GM19372 (cell line): ENCODE measurements at regions not wholly inside any gene's neighbourhood (a gene's known extent, or its start where the extent isn't known, plus 50 kb on each side); places are given as distances from the start of the nearest gene placed in this dataset.
"Not testable (repeated sequence)": the region's sequence is repeated elsewhere in the genome, so short reads cannot be mapped to it uniquely, and the experiment has no call there.

Experiments used
- ATAC-seq: cut with Tn5 transposase; IDR thresholded peaks from one replicate; pipeline ENCODE4 v1.9.1; 2021; ENCODE audit warnings: mild to moderate bottlenecking, low read depth, moderate library complexity; ENCODE audit not compliant: unreplicated experiment

DNA sequence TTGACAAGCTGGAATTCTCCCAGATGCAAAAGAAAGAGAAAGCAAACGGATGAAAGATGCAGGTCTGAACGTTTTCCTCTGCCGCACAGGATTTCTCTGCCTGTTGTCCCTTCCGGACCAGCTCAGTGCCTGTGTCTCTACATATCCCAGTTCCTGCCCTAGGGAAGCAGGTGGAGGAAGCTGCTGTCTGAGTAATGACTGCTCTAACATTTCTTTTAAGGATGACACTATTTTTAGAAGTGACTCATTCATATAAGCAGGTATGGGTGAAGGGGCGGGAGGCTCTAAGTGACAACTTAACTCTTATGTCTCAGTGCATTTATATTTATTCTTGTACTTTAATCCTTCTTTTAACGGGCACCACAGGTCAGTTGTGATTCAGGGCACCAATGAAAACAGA is 128.8 kb downstream of the SLC24A2 start:
- ATAC-seq: no peak

DNA sequence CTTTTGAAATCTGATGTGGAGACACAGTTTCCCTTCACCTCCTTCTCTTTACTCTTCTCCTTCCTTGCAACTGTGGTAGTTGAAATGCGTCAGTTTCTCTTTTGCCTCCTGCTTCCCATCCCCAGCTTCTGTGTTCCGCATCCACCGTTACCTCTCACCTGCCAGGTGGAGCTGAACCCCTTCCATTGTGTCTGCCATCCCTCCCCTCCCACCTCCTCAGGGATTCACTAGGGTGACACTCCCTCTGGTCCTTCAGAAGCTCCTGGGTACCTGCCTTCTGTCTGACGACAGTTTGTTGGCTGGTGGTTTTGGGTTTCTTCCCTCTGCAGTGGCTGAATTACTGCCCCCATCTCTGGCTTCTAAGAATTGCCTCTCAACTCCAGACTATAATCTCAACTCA is 132.1 kb downstream of the SLC24A2 start:
- no peak for ATAC-seq

DNA sequence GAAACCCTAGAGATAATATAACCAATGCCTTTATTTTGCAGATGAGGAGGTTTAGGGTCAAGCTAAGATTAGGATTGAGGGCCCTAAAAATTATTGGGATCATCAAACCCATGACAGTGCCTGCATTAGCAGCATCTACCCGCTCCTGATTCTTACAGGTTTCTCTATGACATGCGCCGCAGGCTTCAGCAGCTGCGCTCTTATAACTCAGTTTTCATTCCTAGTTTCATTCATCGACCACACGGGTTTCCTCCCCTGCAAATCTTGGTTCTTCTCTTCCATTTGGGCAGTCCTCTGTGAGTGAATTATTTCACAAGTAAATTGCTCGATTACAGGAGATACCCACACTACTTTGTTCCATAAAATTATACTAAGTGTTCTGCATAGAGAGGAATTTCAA is 137.2 kb downstream of the SLC24A2 start:
- no peak for ATAC-seq

DNA sequence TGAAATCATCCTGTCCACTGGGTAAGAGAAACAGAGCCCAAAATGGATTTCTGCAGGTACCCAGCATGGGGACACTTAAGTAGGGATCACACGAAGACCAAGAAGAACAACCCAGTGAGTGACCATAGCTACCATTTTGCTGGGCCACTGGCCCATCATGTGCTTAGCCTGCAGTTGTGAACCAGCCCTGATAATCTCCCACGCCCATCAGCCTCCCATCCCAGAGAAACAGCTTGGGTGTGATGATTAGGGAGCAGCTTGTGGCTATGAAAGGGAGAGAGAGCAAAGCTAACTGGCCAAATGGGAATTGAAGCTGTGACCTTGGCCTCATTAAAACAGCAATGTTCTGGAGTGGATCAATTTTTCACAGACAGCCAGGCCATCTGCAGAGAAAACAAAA is 138.5 kb downstream of the SLC24A2 start:
- no peak for ATAC-seq

DNA sequence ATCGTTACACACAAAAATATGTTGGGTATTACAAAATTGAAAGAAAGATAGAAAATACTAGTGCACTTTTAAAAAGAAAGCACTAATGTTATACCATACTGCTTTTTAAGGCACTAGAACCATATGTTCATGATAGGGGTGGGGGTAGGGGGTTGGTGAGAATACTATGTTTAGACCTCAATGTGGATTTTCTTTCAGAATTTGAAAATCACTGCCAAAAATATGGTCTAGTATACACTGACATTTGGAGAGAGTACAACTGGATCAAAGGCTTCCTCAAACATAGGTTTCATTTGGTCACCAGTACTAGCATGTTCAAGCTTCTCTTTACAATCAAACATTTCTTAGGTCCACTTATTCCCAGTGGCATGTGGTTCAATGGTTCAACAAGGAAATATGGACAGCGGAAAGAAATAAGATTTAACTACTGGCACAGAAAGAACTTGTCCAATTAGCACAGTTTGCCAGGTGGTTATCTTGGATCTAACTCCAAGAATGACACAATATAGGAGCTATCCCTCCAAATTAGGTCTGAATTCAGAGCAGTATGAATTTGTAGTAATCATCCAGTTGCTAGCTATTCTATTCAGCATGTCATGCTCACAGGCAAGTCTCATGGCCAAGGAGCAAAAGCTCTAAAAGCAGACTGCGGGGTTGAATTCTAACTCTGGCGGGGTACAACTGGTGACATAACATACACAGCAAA is 139.3 kb downstream of the SLC24A2 start:
- no peak for ATAC-seq

DNA sequence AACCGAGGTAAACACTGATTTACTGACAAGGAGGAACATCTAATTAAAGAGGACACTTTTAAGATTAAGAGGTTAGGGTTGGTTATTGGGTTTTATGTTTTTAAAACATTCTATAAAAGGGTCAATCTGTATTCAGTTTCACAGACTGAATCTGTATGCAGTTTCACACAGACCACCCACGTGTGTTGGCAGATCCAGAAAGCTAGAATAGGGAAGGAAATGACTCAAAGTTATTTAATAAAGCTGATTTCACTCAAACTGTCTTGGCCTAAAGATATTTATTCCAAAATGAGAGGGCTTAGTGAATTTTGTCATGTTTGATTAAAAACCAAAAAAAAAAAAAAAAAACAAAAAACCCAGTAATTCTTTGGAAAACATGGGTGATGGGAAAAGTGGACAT is 140.2 kb downstream of the SLC24A2 start:
- no peak for ATAC-seq

DNA sequence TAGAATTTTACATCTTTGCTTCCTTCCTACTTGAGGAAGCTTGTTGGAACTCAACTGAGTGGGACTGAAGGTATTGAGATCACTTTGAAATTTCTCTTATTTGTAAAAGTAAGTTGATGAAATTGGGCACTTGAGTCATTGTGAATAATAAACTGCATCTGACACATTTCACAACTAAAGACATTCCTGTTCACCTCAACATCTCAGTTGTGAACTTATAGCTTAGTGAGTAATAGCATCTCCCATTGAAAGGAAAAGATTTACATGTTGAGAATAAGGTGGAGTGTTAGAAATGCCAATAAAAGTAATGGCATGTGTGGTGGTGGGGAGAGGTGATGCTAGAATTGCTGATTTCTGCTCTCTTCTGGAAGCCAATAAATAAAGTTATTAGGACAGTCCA is 145.0 kb downstream of the SLC24A2 start:
- no peak for ATAC-seq

DNA sequence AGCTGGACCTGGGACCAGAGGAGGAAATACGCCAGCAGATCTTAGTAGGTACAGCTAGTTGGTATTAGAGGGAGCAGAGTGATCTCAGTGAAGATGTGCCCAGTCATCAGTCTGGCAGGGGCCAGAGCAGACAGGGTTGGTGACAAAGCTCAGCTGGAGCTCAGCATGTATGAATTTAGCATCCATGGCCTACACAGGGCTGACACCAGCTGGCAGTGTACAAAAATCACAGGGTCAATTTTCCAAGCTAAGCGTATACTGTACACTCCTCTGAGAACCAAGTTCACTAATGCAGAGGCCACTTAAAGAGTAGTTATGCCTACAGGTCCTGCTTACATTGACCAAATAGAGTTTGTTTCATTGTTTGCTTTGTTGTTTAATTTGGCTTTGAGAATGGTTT is 146.6 kb downstream of the SLC24A2 start:
- ATAC-seq: no peak

DNA sequence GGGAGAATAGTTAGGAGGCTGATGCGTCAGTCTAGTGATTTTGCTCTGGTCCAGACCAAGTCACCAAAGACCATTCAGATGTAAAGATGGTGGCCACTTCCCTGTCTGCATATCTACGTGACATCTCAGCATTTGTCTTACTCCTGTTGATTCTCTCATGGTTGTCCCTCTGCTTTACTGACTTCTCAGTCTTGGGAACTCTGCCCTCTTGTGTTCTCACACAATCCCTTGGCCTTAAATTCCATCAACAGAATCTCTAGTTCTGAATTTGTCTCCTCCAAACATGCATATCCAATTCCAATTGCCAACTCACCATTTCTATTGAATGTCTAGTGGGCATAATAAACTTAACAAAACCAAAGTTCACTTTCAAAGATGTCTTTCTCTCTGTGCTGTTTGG is 147.8 kb downstream of the SLC24A2 start:
- ATAC-seq: no peak

DNA sequence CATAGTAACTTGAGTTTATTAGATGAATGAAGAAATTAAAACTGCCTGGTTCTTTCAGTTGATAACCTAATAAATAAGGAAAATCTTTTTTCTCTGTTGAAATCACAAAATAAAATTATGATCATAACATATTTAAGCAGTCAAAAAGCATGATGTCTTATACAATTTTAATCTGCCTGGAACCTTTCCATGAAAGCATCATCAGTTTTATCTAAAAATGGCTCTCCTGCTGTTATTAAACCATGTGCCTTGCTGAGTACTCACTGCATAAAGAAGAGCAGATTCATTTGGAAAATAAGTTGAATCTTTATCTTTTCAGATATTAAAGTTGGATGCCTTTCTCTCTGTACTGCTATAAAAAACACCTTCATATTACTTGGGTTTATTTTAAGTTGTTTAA is 148.8 kb downstream of the SLC24A2 start:
- no peak for ATAC-seq

DNA sequence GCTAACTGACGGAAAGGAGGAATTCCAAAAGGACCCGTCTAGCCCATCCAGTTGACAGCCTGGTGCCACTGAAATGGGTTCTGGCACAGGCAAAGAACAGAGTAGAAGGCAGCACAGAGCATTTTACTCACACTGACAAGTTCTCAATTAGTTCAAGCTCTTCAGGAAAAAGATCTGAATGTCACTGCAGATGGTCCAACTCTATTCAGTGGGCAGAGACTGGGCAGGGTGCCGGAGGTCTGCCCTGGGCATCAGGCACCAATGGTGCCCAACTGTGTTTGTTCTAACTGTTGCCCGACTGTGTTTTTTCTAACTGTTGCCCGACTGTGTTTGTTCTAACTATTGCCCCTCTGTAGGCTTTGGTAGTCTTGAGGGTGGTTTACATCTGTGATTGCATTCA is 151.8 kb downstream of the SLC24A2 start:
- no peak for ATAC-seq

DNA sequence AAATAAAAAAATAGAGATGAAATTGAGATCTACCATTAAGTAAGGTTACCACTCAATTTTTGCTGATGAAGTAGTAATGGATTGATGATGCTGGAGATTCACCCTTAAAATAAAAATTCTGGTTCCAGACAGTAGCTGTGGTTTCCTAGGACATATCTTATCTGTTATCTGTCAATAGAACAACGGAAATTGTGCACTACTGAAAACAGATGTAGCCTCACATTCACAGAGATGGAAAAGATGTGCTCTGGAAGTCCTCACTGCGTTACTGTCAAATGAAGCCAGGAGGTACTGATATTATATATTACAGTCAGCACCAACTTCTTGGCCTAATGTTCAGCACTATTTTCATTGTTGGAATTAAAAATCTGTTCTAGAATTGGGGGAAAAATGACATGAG is 154.0 kb downstream of the SLC24A2 start:
- no peak for ATAC-seq

DNA sequence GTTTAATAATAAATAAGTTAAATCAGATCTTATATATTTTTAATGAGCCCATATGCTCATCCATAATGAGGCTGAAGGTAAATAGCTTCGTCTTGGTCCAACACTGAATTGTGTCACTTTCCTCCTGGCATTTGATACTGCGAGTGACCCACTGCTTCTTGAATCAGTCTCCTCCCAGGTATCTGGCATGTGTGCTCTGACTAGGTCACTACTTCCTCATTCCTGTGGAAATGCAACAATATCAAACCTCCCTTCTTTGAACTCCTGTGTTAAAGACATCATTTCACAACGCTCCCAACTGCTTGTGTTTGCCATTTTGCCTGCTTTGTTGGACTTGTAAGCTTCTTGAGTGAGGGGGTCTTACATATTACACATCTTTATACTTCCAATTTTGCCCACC is 157.7 kb downstream of the SLC24A2 start:
- no peak for ATAC-seq

DNA sequence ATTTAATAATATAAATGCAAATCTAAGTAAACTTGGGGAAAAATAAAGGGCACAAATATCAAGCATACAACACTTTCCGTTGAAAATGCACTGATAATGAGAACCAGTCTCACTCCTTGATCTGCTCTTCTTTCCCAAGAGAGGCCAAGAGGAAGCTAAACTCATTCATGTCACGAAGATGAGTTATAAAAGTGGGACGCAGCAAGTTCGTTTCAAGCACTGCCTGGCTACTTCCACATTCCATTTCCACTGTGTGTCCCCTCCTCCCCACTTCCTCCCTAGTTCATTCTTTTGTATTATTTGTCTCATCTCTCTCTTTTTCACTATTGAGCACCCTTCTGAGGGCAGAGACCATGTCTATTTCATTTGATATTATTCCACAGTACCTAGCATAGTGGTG is 158.1 kb downstream of the SLC24A2 start:
- ATAC-seq: no peak

DNA sequence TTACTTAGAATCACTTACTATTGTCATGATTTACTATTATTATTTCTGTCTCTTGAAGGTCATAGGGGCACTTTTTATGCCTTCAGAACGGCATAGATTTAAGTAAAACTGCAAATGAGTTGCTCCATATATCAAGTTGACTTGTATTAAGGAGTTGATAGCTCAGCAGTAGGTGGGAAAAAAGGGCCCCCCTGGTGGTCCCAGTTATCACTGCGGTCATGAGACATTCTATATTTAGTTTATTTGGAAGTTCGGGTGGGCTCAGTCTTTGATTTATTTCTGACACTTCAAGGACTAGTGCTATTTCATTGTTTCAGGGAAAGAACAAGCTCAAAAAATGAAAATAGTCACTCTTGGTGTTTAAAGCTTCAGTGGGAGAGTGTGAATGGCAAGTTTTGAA is 159.3 kb downstream of the SLC24A2 start:
- no peak for ATAC-seq

DNA sequence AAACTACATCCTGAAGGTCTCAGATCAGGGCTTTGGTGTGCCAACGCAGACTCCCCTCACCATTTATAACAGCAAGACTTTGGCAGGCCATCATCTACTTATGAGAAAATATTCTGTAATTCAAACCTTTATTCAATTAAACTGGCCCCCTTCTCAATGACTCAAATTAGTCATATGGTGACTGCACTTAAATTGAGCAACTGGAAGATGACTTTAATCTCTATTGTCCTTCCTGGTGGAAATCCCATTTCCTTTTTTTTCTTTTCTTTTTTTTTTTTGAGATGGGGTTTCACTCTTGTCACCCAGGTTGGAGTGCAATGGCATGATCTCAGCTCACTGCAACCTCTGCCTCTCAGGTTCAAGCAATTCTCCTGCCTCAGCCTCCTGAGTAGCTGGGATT is 163.4 kb downstream of the SLC24A2 start:
- ATAC-seq: not testable (repeated sequence)

DNA sequence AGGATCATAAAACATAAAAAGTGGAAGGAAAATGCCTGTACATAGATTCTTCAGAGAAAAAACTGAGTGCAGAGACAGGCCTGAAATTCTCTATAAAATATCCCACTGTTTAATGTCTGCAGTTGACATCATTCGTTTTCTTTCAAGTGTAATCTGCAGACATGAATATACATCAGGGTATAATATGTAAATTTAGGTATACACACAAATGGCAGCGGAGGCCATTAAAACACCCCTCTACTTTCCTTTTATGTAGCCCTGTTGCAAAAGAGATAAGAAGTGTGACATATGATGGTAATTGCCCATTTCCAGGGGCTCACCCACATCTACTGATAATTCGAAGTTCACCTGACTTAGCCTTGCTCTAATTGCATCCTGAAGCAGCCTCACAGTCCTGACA is 164.3 kb downstream of the SLC24A2 start:
- no peak for ATAC-seq

DNA sequence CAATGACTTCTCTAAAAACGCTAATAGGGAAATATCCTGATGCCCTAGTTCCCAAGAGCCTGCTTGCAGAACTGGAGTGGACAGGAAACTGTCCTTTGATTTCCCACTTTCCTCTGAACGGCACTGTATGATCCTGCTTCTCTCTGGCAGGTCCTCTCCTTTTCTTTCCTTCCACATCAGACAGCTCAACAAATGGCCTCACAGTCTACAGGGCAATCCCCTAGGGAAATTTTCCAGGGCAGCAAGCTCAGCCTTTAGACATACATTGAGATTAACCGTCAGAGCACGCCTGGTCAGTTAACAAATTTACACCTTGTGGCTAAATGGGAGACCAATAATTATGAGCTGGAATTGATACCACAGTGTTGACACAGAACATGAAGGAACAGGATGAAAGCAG is 164.9 kb downstream of the SLC24A2 start:
- ATAC-seq: no peak

DNA sequence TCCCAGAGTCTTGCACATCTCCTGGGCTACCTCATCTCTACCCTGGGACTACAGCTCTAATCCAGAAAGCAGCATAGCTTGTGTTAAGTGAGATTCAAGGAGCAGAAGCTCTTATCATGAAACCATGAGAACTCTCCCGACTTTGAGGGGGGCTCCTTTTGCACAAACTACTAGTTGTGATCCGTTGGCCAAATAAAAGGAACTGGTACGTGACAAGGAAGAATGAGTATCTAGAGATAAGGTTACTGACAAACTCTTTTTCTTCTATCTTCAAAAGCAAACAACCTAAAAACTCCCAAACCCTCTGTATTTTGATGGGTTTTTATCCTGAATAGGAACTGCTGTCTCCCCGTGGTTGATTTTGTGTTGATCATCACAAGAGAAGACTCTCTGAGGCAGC is 168.5 kb downstream of the SLC24A2 start:
- ATAC-seq: no peak

DNA sequence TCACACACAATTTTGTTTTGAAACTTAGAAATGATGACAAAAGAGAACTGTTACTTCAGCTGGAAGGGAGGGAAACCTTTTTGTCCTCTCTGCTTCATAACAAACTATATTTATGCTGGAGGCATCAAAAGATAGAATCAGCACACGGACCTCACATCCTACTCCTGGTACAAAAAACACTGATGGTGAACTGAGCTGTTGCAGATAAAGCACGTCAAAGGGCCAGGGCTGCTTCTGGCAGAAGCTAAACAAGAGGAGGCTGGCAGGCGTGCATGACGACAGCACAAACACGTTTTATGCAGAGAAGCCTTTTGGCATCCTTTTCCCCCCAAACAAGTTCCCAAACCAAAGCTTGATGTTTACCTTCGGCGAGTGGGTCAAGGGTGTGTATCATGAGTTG is 169.6 kb downstream of the SLC24A2 start:
- no peak for ATAC-seq

DNA sequence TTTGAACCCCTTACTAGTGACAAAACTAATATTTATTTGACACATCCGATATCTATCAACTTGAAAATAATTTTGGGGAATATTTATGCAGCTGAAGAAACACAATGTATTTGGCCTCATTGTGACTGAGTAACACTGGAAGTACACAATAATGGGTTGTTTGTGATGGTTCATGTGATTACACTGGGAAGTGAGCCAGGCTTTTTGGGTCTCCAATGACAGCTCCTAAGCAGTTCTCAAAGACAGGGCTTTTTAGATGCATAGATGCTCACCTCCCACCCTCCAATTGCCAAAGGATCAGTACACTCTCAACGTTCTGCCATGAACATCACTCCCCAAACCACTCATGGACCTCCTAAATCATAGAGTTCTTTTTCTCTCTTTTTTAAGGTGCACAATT is 170.0 kb downstream of the SLC24A2 start:
- ATAC-seq: no peak

DNA sequence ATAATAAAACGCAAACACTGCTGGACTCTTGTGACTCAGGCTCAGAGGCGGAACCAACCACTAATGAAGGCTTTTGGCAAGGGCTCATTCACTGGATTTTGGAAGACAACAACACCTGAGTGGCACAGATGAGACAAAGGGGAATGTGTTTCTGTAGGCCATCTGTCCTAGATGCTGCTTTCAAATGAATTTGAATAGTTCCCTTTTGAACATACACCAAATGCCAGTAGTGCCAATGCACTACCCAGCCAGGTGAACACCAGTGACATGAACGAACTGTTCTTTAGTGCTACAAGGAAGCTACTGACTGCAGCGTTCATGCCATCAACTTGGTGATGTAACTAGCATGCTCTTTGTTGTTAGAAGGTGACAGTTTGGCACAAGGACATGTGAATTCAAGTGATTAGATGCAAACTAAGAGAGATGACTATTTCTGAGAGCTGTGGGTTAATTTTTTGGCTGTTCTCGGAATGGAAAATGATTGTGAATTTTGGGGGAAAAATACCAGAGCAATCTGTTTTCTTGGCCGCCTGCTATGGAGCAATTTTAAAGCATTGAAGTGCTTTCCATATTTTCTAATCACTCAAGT is 173.7 kb downstream of the SLC24A2 start:
- no peak for ATAC-seq

DNA sequence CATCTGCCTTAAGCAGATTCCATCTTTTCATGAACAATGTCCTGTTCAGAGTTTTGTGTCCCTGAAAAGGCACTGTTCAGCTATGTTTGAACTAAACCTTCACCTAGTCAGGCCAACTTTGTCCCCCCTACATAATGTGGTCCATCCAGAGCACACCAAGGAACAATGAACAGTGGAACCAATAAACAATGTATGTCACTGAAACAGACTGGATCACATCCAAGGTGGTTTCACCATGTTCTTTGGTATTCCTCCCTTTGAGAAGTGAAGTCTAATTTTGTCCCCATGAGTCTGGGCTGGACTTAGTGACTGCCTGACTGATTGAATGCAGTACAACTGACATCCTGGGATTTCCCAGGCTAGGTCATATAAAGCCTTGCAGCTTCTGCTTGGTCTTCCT is 174.5 kb downstream of the SLC24A2 start:
- ATAC-seq: no peak
